Skeletal muscle satellite cell (primary cell): ENCODE measurements at regions not wholly inside any gene's neighbourhood (a gene's known extent, or its start where the extent isn't known, plus 50 kb on each side); places are given as distances from the start of the nearest gene placed in this dataset. TPM values are rescaled to one million over a fixed set of nuclear protein-coding genes. Genes with fewer than 3 reads are reported as not detected.
"Not testable (repeated sequence)": the region's sequence is repeated elsewhere in the genome, so short reads cannot be mapped to it uniquely, and the experiment has no call there.

Experiments
- H3K27me3 ChIP-seq: 2 replicates; pipeline ENCODE4 v1.7.0; 2013; ENCODE audit warnings: low read length; ENCODE audit not compliant: control insufficient read depth, insufficient read depth
- H3K36me3 ChIP-seq: 2 replicates; pipeline ENCODE4 v1.7.0; 2013; ENCODE audit warnings: mild to moderate bottlenecking, control low read depth, low read length; ENCODE audit not compliant: insufficient read depth
- H3K4me1 ChIP-seq: 2 replicates; pipeline ENCODE4 v1.7.0; 2013; ENCODE audit warnings: low read length; ENCODE audit not compliant: control insufficient read depth, insufficient read depth
- H3K4me2 ChIP-seq: 2 replicates; pipeline ENCODE4 v1.7.0; 2013; ENCODE audit warnings: mild to moderate bottlenecking, low read length
- H3K4me3 ChIP-seq: 2 replicates; pipeline ENCODE4 v1.7.0; 2013; ENCODE audit warnings: low read length
- H3K9ac ChIP-seq: 2 replicates; pipeline ENCODE4 v1.7.0; 2013; ENCODE audit warnings: mild to moderate bottlenecking, low read depth, low read length, moderate library complexity
- H3K9me3 ChIP-seq: replicated peaks from 2 replicates; pipeline ENCODE4 v1.7.0; 2013; ENCODE audit warnings: mild to moderate bottlenecking, control low read depth, low read length
- small RNA-seq: library from RNA; depleted of rRNA; stranded (forward); fragments of <200 nt; gene quantifications from one replicate; pipeline ENCODE3, GENCODE V24; 2012

- H3K9ac ChIP-seq, H3K4me2 ChIP-seq, H3K36me3 ChIP-seq, H3K4me3 ChIP-seq, H3K4me1 ChIP-seq, H3K9me3 ChIP-seq, H3K27me3 ChIP-seq: not testable (repeated sequence)
Measured at GRCh38 chr1:120655394-120655793, 68.4 kb upstream of the NBPF26 start.

- H3K9ac ChIP-seq, H3K4me1 ChIP-seq, H3K4me2 ChIP-seq, H3K27me3 ChIP-seq, H3K4me3 ChIP-seq, H3K9me3 ChIP-seq, H3K36me3 ChIP-seq: not testable (repeated sequence)
Measured at GRCh38 chr1:120656116-120656515, 67.6 kb upstream of the NBPF26 start.

- not testable (repeated sequence) for H3K4me1 ChIP-seq, H3K9me3 ChIP-seq, H3K9ac ChIP-seq, H3K4me2 ChIP-seq, H3K27me3 ChIP-seq, H3K36me3 ChIP-seq, H3K4me3 ChIP-seq
Measured at GRCh38 chr1:120657804-120658203, 65.9 kb upstream of the NBPF26 start.

- not testable (repeated sequence) for H3K27me3 ChIP-seq, H3K4me1 ChIP-seq, H3K4me3 ChIP-seq, H3K4me2 ChIP-seq, H3K36me3 ChIP-seq, H3K9me3 ChIP-seq, H3K9ac ChIP-seq
Measured at GRCh38 chr1:120658622-120659021, 65.1 kb upstream of the NBPF26 start.

DNA sequence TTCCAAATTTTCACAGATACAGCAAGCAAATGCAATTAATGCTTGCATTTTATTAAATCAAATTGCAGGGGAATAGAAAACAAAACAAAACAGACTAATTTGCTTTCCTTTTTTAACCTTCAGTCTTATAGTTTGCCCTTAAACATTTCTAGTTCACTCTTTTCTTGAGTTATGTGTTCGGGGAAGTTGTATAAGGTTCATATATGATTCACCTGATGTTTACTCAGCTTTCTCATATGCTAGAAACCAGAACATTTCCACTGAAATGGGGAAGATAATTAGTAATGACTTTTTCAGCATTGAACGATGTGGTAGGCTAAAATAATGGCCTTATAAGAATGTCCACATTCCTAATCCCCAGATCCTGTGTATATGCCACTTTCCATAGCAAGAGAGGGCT is 64.6 kb upstream of the NBPF26 start:
- not testable (repeated sequence) for H3K9ac ChIP-seq, H3K36me3 ChIP-seq, H3K9me3 ChIP-seq, H3K4me1 ChIP-seq, H3K4me2 ChIP-seq, H3K4me3 ChIP-seq, H3K27me3 ChIP-seq

- H3K27me3 ChIP-seq, H3K4me1 ChIP-seq, H3K36me3 ChIP-seq, H3K9me3 ChIP-seq, H3K9ac ChIP-seq: not testable (repeated sequence)
- H3K4me3 ChIP-seq: peak overlapping the region; percentile 52
- peak overlapping the region; percentile 47 for H3K4me2 ChIP-seq
Measured at GRCh38 chr1:120664376-120665249, 59.1 kb upstream of the NBPF26 start.

DNA sequence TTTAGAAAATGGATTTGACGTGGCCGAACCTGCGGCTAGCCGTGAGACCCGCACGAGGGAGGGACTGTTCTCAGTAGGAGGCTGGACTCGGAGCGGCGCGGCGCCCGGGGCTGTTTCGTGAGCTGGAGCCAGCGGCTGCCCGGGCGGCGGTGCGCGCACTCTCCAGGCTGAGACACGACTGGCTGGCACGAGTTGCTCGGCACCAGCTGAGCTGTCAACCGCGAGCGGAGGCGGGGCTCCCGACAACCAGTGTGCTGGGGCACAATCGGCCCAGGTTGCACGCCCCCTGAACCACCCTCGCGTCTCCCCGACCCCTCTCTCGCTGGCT is 58.5 kb upstream of the NBPF26 start:
- not testable (repeated sequence) for H3K4me1 ChIP-seq, H3K36me3 ChIP-seq, H3K27me3 ChIP-seq, H3K9me3 ChIP-seq, H3K9ac ChIP-seq, H3K4me2 ChIP-seq
- peak overlapping the region; percentile 52 for H3K4me3 ChIP-seq

DNA sequence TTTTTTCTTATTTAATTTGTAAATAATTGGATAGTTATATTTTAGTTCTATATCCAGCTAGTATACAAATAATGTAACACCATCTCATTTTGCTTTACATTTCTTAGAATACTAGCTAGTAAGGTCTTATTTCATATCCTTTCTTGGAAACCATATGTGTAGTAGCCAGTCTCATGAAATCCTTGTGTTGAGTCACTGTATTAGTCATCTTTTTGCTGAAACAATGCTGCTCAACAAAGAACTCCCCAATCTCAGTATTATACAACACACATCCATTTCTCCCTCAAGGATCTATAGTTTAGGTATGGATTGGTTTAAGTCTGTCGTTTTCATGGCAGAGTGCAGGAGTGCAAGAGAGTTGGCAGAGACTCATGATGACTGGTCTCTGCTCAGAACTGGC is 55.6 kb upstream of the NBPF26 start:
- H3K9me3 ChIP-seq, H3K4me1 ChIP-seq, H3K4me3 ChIP-seq, H3K27me3 ChIP-seq, H3K36me3 ChIP-seq, H3K4me2 ChIP-seq, H3K9ac ChIP-seq: not testable (repeated sequence)

Small RNAs in the stretch of these regions (small RNA-seq; reads per million reads assigned to genes)
- gene RF00004: not detected
